Fibroblast of peridontal ligament (primary cell): ENCODE measurements at regions not wholly inside any gene's neighbourhood (a gene's known extent, or its start where the extent isn't known, plus 50 kb on each side); places are given as distances from the start of the nearest gene placed in this dataset.
"Not testable (repeated sequence)": the region's sequence is repeated elsewhere in the genome, so short reads cannot be mapped to it uniquely, and the experiment has no call there.

Experiments
- DNase-seq: peaks from one replicate; pipeline ENCODE4 v3.0.0-alpha.2; 2010; ENCODE audit errors: extremely low read depth

DNA sequence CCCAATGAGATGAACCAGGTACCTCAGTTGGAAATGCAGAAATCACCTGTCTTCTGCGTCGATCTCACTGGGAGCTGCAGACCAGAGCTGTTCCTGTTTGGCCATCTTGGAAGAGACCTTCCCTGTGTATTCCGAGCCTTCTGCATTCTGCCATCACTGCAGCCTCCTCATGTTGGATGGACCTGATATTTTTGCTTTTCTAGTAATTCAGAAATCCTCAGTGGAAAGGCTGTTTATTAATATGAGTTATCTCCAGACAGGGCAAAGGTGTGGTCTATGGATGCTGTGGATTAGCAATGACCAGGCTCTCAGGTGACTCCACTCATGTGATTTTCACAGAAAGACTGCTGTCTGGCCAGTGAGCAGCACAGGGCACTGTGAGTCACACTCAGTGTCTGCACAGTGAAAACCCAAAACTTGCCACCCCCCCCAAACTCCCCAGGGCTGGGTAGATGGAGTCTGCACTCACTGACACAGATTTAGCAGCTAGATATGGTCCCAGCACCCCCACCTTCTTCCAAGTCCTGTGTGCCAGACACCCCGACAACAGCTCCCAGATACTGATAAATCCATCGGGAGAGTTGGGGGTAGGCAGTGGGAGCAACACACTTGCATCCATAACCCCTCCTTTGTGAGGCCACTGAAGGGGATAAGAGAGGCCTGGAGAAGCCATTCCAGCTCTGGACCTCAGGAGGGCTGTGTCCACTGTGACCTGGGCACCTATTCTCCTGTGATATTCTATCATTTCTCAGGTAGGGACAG, 75.2 kb upstream of the TOP3B start:
- no peak for DNase-seq

GRCh38 chr22:22056809-22057594, 74.4 kb upstream of the TOP3B start:
- DNase-seq: not testable (repeated sequence)

DNA sequence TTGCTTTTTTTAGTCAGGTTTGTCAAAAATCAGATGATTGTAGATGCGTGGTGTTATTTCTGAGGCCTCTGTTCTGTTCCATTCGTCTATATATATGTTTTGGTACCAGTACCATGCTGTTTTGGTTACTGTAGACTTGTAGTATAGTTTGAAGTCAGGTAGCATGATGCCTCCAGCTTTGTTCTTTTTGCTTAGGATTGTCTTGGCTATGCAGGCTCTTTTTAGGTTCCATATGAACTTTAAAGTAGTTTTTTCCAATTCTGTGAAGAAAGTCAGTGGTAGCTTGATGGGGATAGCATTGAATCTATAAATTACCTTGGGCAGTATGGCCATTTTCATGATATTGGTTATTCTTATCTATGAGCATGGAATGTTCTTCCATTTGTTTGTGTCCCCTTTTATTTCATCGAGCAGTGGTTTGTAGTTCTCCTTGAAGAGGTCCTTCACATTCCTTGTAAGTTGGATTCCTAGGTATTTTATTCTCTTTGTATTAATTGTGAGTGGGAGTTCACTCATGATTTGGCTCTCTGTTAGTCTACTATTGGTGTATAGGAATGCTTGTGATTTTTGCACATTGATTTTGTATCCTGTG, 70.1 kb upstream of the TOP3B start:
- not testable (repeated sequence) for DNase-seq

GRCh38 chr22:22051032-22051431, 68.4 kb upstream of the TOP3B start:
- not testable (repeated sequence) for DNase-seq

- DNase-seq: no peak
These were observed 67.7 kb upstream of the TOP3B start for GRCh38 chr22:22050141-22050775.

GRCh38 chr22:22049684-22050083, 67.1 kb upstream of the TOP3B start:
- DNase-seq: no peak

- no peak for DNase-seq
These were observed 66.5 kb upstream of the TOP3B start for GRCh38 chr22:22048981-22049531.

DNA sequence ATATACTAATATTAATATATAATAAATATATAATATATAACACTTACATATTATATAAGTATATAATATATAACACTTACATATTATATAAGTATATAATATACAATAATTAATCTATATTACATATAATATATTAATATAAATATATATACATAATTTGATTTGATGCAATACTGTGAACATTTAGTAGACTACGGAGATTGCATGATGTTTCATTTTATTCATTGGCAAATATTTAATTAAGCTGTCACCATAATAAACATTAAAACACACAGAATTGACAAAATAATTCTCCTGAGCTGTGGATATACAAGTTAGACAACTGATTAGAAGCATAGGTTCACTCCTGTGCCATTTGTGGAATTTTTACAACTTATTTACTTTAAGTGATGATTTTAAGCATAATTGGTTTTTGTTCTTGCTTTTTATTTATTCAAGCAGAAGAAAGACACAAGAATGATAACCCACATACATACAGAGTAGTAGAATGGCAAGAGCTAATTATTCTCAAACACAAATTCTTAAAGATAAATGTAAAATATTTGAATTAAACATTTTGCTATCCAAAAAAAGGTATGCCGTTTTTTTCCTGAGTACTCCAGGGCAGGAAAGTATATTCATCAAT, 65.8 kb upstream of the TOP3B start:
- no peak for DNase-seq

- no peak for DNase-seq
These were observed 65.2 kb upstream of the TOP3B start for GRCh38 chr22:22047776-22048175.

DNA sequence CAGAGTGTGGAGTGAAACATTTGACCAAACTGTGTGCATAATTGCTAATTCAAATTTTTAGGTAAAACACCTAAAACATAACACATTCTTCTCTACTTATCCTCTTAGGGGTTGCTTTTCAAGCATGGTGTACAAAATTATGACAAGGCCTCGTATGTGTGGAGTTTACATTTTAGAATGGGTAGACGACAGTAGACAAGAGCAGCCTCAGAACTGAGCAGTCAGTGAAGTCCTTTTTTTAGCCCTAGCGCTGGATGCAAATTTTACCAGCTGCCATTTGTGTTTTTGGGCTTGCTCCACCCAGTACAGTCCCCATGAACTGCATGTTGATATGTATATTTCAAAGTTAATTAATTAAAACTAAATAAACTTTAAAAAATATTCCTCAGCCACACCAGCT, 64.7 kb upstream of the TOP3B start:
- no peak for DNase-seq

DNA sequence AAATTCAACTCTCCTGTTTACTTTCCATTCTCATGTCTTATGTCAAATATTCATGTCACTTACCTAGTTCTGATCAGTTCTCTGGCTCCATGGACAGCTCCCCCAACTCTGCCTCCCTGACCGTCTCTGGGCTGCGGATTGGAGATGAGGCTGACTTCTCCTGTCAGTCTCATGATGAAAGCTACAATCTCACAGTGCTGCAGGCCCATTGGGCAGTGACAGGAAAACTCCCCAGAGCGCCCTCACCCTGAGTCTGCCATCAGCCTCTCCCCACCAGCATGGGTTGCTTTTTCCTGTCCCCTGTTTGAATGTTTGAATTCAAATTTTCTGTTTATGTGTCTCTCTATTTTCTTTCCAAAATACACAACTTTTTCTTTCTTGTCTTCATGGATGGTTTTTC, 63.8 kb upstream of the TOP3B start:
- no peak for DNase-seq

DNA sequence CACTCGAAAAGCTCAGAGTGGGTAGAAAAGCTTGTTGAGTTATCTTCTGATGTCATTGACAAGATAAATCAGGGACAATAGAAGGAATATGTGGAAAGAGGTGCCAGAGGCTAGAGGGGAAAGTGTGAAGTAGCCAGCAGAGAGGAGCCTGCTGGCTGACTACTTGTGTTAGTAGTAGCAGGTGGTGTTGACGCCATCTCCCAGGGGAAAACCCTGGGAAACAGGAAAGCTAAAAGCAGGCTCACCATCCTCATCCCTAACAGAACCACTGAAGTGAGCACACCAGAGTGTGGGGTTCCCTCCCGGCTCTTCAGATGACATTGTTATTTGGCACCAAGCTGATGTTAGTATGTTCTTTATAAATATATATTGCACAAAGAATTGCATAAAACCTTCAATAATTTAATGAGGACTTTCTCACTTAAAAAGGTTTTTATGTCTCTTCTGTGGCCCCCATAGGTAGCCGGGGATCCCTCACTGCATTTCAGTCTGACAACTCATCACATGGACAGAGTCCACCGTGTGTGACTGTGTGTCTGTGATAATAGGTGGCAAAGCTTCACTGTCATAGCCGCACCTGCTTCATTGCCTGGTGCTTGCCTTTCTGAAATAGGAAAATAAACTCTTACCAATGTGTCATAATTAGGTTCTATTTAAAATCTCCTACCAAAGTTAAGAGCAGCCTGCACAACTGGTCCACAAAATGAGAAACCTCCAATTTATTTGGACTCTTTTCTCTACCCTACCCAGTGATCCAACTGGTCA, 63.2 kb upstream of the TOP3B start:
- DNase-seq: no peak

DNA sequence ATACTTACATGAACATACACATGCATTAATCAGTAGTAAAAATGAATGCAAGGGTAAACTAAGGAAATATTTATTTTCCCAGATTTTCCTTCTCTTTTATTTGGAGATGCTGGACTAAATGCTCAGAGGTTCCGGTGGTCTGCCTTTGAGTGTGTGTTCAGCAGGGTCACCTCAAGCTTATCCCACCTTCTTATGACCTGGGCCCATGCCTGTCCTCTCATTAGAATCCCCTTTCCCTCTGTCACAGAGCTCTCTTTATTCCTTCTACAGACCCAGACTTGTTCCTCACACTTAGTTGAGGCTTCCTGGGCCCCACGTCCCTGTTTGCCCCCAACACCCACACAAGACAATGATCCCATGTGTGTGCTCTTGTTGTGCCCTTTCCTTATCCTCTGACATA, 61.6 kb upstream of the TOP3B start:
- DNase-seq: no peak

GRCh38 chr22:22043296-22044078, 60.9 kb upstream of the TOP3B start:
- DNase-seq: no peak

DNA sequence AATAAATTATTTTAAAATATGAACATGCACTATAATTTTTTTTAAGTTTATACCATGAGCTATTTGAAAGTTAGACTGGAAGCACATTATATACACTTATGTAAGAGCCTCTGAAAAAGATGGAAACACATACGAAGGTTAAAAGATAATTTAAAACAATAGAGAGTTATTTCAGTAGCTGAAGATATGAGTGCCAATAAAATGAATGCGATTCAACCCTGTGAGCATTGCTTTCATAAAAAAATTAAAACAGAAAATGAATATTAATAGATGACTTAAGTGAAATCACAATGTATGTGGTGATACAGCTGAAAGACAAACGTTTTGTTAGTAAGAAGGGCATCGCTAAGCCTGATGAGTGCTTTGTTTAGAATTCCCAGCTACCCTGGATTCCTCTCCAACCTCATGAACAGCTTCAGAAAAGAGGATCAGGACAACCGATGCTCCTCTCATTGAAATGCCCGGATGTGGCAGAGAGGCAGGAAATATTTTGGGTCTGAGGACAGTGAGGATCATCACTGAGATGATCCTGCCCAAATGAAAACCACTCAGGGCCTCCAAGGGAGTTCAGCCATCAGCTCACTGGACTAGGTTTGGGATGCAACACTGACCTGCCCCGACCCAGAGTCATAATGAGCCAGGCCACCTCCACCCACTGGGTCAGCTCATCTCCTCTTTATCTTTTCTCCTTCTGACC, 60.2 kb upstream of the TOP3B start:
- no peak for DNase-seq

DNA sequence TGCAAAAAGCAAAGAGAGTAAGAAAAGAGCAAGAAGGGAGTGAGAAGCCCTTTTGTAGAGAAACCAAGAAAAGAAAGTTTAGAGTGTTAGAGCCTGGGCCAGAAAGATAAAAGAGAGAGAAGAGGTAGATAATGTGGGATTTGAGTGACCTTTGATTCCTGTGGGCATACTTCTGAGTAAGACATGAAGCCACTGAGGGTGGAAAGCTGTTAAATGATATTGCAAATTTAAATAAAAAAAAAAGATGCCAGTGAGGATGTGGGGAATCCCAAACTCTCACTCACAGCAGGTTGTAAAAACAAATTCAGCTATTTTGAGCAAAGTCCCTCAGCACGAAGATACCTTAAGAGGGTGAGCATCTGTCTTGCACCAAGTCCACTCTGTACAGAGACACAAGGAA, 59.4 kb upstream of the TOP3B start:
- no peak for DNase-seq

DNA sequence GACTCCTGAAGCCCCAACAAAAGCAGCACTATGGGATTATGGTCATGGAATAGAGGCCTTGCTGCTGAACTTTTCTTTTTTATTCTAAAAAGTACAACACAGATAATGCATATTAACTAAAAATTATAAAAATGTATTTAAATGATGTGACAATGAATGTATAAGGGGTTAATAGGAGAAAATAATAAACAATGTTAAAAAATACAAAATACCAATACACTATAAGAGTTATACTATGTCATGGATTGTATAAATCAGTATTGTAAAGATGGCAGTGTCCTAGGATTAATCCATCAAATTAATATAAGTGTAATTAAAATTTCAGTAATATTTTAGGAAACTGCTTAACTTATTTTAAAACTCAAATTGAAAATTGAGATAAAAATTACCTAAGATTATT, 58.3 kb upstream of the TOP3B start:
- no peak for DNase-seq

DNA sequence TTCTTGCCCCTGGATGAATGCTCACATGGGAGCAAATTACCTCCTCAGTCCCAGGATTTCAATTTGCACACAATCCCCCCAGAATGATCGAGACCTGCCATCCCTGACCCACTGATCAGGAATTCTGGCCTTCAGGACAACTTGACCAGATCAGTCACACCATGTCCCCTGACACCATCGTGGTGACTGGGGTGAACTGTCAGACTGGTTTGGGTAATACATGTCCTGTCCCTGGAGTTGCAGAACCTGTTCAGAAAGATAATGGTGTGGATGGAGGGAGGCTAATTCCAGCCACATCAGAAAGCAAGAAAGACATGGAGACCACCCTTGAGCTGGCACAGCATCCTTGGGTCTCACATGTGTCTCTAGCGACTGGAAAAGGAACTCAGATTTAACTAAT, 57.9 kb upstream of the TOP3B start:
- DNase-seq: no peak

- DNase-seq: no peak
These were observed 56.9 kb upstream of the TOP3B start for GRCh38 chr22:22039286-22040074.
